HEK293T (cell line): ENCODE measurements at regions not wholly inside any gene's neighbourhood (a gene's known extent, or its start where the extent isn't known, plus 50 kb on each side); places are given as distances from the start of the nearest gene placed in this dataset.
A peak's percentile ranks its signal among the peaks of the same experiment; 100 is the strongest.

ENCODE experiments used
- CTCF ChIA-PET: fragments of 350-600 bp; formaldehyde crosslinking; extraction: SDS; loops from one replicate; lab custom pipeline; 2021; ENCODE audit warnings: antibody characterized with exemption, inconsistent platforms; lab: Yijun Ruan, JAX
- POLR2A ChIA-PET: fragments of 350-600 bp; formaldehyde crosslinking; extraction: SDS; loops from one replicate; lab custom pipeline; 2020; ENCODE audit warnings: antibody characterized with exemption, inconsistent platforms; lab: Yijun Ruan, JAX
- DNase-seq: peaks from one replicate; pipeline ENCODE4 v3.0.0; 2012; ENCODE audit warnings: mixed read lengths; ENCODE audit errors: extremely low spot score
- ARNT ChIP-seq: fragments of 450-650 bp; IDR thresholded peaks from 2 replicates; pipeline ENCODE4 v1.6.1; 2017; ENCODE audit warnings: mild to moderate bottlenecking
- BHLHE40 ChIP-seq: fragments of 450-650 bp; IDR thresholded peaks from 2 replicates; pipeline ENCODE4 v1.6.1; 2016; ENCODE audit warnings: mild to moderate bottlenecking, moderate library complexity, borderline replicate concordance
- CTBP1 ChIP-seq: fragments of 450-650 bp; IDR thresholded peaks from 2 replicates; pipeline ENCODE4 v1.6.1; 2016; ENCODE audit warnings: borderline replicate concordance
- ELF4 ChIP-seq: fragments of 450-650 bp; IDR thresholded peaks from 2 replicates; pipeline ENCODE4 v1.6.1; 2017; ENCODE audit warnings: antibody characterized with exemption
- FOXA1 ChIP-seq: fragments of 450-650 bp; IDR thresholded peaks from 2 replicates; pipeline ENCODE4 v1.6.1; 2016; ENCODE audit warnings: mild to moderate bottlenecking
- FOXK2 ChIP-seq: fragments of 450-650 bp; IDR thresholded peaks from 2 replicates; pipeline ENCODE4 v1.6.1; 2016; ENCODE audit warnings: mild to moderate bottlenecking
- FOXM1 ChIP-seq: fragments of 450-650 bp; IDR thresholded peaks from 2 replicates; pipeline ENCODE4 v1.6.1; 2017; ENCODE audit warnings: mild to moderate bottlenecking, borderline replicate concordance
- HDGF ChIP-seq: fragments of 450-650 bp; IDR thresholded peaks from 2 replicates; pipeline ENCODE4 v1.6.1; 2017; ENCODE audit warnings: antibody characterized with exemption, borderline replicate concordance
- L3MBTL2 ChIP-seq: fragments of 450-650 bp; conservative IDR thresholded peaks from 2 replicates; pipeline ENCODE4 v1.6.1; 2016; ENCODE audit warnings: mild to moderate bottlenecking
- LEF1 ChIP-seq: fragments of 450-650 bp; IDR thresholded peaks from 2 replicates; pipeline ENCODE4 v1.6.1; 2017; ENCODE audit warnings: mild to moderate bottlenecking, borderline replicate concordance
- NFRKB ChIP-seq: fragments of 450-650 bp; IDR thresholded peaks from 2 replicates; pipeline ENCODE4 v1.6.1; 2016; ENCODE audit warnings: mild to moderate bottlenecking, moderate library complexity
- PKNOX1 ChIP-seq: fragments of 450-650 bp; IDR thresholded peaks from 2 replicates; pipeline ENCODE4 v1.6.1; 2016
- SP1 ChIP-seq: fragments of 450-650 bp; IDR thresholded peaks from 2 replicates; pipeline ENCODE4 v1.6.1; 2017
- SUZ12 ChIP-seq: fragments of 450-650 bp; IDR thresholded peaks from 2 replicates; pipeline ENCODE4 v1.6.1; 2016; ENCODE audit warnings: mild to moderate bottlenecking
- TARDBP ChIP-seq: fragments of 450-650 bp; IDR thresholded peaks from 2 replicates; pipeline ENCODE4 v1.6.1; 2016
- ZNF384 ChIP-seq: fragments of 450-650 bp; IDR thresholded peaks from 2 replicates; pipeline ENCODE4 v1.6.1; 2016

- ChIA-PET POLR2A (no interaction called here), CTCF (no interaction called here)
- DNase-seq = no peak
- TF ChIP-seq ELF4 (no peak), FOXA1 (no peak)
Measured at GRCh38 chr2:144896341-144896740, 376.4 kb upstream of the ZEB2 start.

- TF ChIP-seq ARNT (no peak), BHLHE40 (no peak), TARDBP (no peak), ZNF384 (no peak), SP1 (no peak), CTBP1 (no peak), PKNOX1 (no peak), FOXK2 (no peak), HDGF (no peak), L3MBTL2 (no peak), FOXA1 (no peak), SUZ12 (no peak), FOXM1 (no peak), NFRKB (no peak), LEF1 (no peak), ELF4 (no peak)
- ChIA-PET POLR2A (no interaction called here), CTCF (no interaction called here)
- DNase-seq = no peak
Measured at GRCh38 chr2:144894612-144895599, 375.0 kb upstream of the ZEB2 start.

GRCh38 chr2:144893464-144893863 lies 373.5 kb upstream of the ZEB2 start:
- TF ChIP-seq L3MBTL2 (no peak), FOXM1 (no peak), ELF4 (no peak), SUZ12 (no peak), FOXK2 (no peak), TARDBP (no peak), SP1 (no peak), BHLHE40 (no peak), ARNT (no peak), PKNOX1 (no peak)
- ChIA-PET CTCF (no interaction called here), POLR2A (no interaction called here)
- DNase-seq = no peak

- CTCF ChIA-PET = interaction anchor here (1.1 kb wide), 1 partner anchor 13 kb away, joined by 3 read pairs; no protein-coding TSS in a partner anchor
- peak; percentile 35 for DNase-seq
Measured at GRCh38 chr2:144890828-144891227, 370.9 kb upstream of the ZEB2 start.

GRCh38 chr2:144889348-144889747 lies 369.4 kb upstream of the ZEB2 start:
- ChIA-PET CTCF (no interaction called here), POLR2A (no interaction called here)
- no peak for DNase-seq
- no peak for TF ChIP-seq FOXM1
- TF ChIP-seq FOXA1 = no peak
- TF ChIP-seq ZNF384 = no peak
- TF ChIP-seq LEF1 = no peak
- TF ChIP-seq ELF4 = no peak

More at GRCh38 chr2:144890828-144891227, 370.9 kb upstream of the ZEB2 start:
- TF ChIP-seq ZNF384 = no peak
- TF ChIP-seq FOXA1 = no peak
- no peak for TF ChIP-seq SP1
- no peak for TF ChIP-seq FOXK2
- no peak for TF ChIP-seq FOXM1
- TF ChIP-seq LEF1 = no peak
- TF ChIP-seq L3MBTL2 = no peak
- no peak for TF ChIP-seq TARDBP
- TF ChIP-seq CTBP1 = no peak
- no peak for TF ChIP-seq ELF4
- no peak for TF ChIP-seq ARNT
- no peak for TF ChIP-seq BHLHE40
- no peak for TF ChIP-seq PKNOX1
- TF ChIP-seq SUZ12 = no peak
- TF ChIP-seq HDGF = no peak
- TF ChIP-seq NFRKB = no peak
- POLR2A ChIA-PET = no interaction called here

- TF ChIP-seq BHLHE40 (no peak), NFRKB (no peak), SP1 (no peak), ARNT (no peak), PKNOX1 (no peak), CTBP1 (no peak), ZNF384 (no peak), TARDBP (no peak), L3MBTL2 (no peak), FOXA1 (no peak), SUZ12 (no peak)
- CTCF ChIA-PET = no interaction called here
- POLR2A ChIA-PET = no interaction called here
- no peak for DNase-seq
Measured at GRCh38 chr2:144886862-144887261, 366.9 kb upstream of the ZEB2 start.
